Endothelial cell of umbilical vein (primary cell): ENCODE measurements at regions not wholly inside any gene's neighbourhood (a gene's known extent, or its start where the extent isn't known, plus 50 kb on each side); places are given as distances from the start of the nearest gene placed in this dataset.

ENCODE experiments used
- BruUV-seq: library from RNA; stranded (reverse); fragments of 400-500 nt; replicated peaks from 2 replicates; lab custom pipeline; 2021; lab: Mats Ljungman, UMichigan
- CTCF ChIA-PET: fragments of 300-600, 350-600 bp; sonication (Branson Sonifier 250); formaldehyde crosslinking; loops from one replicate; lab custom pipeline; 2021; ENCODE audit warnings: antibody characterized with exemption, inconsistent platforms; lab: Charles Lee
- POLR2A ChIA-PET: fragments of 300-600, 350-600 bp; sonication (Branson Sonifier 250); formaldehyde crosslinking; loops from one replicate; lab custom pipeline; 2021; ENCODE audit warnings: antibody characterized with exemption, inconsistent platforms; lab: Charles Lee
- DNase-seq: peaks from one replicate; pipeline ENCODE4 v3.0.0-alpha.2; 2011; ENCODE audit warnings: low read depth, low spot score
- FAIRE-seq: peaks from 2 replicates; lab custom pipeline; 2011; peaks lifted over from hg19 to GRCh38; lab: Jason Lieb, UNC
- H2AFZ ChIP-seq: 2 replicates; pipeline ENCODE4 v1.6.0; 2012; ENCODE audit warnings: low read depth, low read length, control low read depth, inconsistent platforms
- H3K27ac ChIP-seq: 2 replicates; pipeline ENCODE4 v1.5.1; 2011; ENCODE audit warnings: low read depth, mild to moderate bottlenecking, control low read depth, low read length, moderate library complexity; ENCODE audit not compliant: insufficient read depth
- H3K27me3 ChIP-seq, 2 experiments: 2 replicates each; pipeline versions ENCODE4 v1.6.0 to v1.6.1; 2011; ENCODE audit warnings: low read length in 2 of 2, mixed read lengths in 1 of 2; ENCODE audit not compliant: control insufficient read depth in 2 of 2, insufficient read depth in 2 of 2
- H3K36me3 ChIP-seq, 2 experiments: 2 replicates in 1 of 2; 3 replicates in 1 of 2; pipeline ENCODE4 v1.5.1; 2011; ENCODE audit warnings: low read length in 2 of 2, mild to moderate bottlenecking in 1 of 2, moderate library complexity in 1 of 2; ENCODE audit not compliant: control insufficient read depth in 2 of 2, insufficient read depth in 2 of 2; ENCODE audit errors: extremely low read depth in 1 of 2
- H3K4me1 ChIP-seq: 3 replicates; pipeline ENCODE4 v1.5.1; 2011; ENCODE audit warnings: mild to moderate bottlenecking, low read length; ENCODE audit not compliant: control insufficient read depth, insufficient read depth; ENCODE audit errors: extremely low read depth
- H3K4me2 ChIP-seq: 2 replicates; pipeline ENCODE4 v1.6.1; 2011; ENCODE audit warnings: low read length, control low read depth, mixed read lengths; ENCODE audit not compliant: insufficient read depth
- H3K4me3 ChIP-seq, 3 experiments: fragments of 200-600 bp in 1 of 3; sonication (generic), shearing (Covaris generic) in 1 of 3; replicated peaks in 1 of 3; 2 replicates each; pipeline ENCODE4 v1.5.1; 2011 to 2016; ENCODE audit warnings: control low read depth in 3 of 3, low read length in 3 of 3, mild to moderate bottlenecking in 2 of 3, inconsistent platforms in 1 of 3, low read depth in 1 of 3, moderate library complexity in 1 of 3; ENCODE audit not compliant: insufficient read depth in 1 of 3
- H3K79me2 ChIP-seq: 2 replicates; pipeline ENCODE4 v1.6.0; 2012; ENCODE audit warnings: low read length, inconsistent platforms; ENCODE audit not compliant: control insufficient read depth, insufficient read depth
- H3K9ac ChIP-seq: replicated peaks from 2 replicates; pipeline ENCODE3; 2011; ENCODE audit warnings: low read length, control low read depth; ENCODE audit not compliant: insufficient read depth; ENCODE audit errors: extremely low read depth
- H3K9me1 ChIP-seq: replicated peaks from 3 replicates; pipeline ENCODE4 v1.6.0; 2011; ENCODE audit warnings: mild to moderate bottlenecking, low read length; ENCODE audit not compliant: control insufficient read depth, insufficient read depth; ENCODE audit errors: extremely low read depth
- H3K9me3 ChIP-seq: replicated peaks from 2 replicates; pipeline ENCODE4 v1.5.1; 2012; ENCODE audit warnings: low read length, inconsistent platforms; ENCODE audit not compliant: control insufficient read depth, insufficient read depth
- H4K20me1 ChIP-seq: replicated peaks from 2 replicates; pipeline ENCODE3; 2011; ENCODE audit warnings: mild to moderate bottlenecking, low read length; ENCODE audit not compliant: control insufficient read depth, insufficient read depth; ENCODE audit errors: extremely low read depth
- CTCF ChIP-seq, 2 donors: IDR thresholded peaks; 1 replicate in 1 of 2; 2 replicates in 1 of 2; pipeline ENCODE4 v1.5.1; 2011; ENCODE audit warnings: low read length in 2 of 2, mild to moderate bottlenecking in 2 of 2, moderate library complexity in 2 of 2, control low read depth in 1 of 2, inconsistent platforms in 1 of 2, low read depth in 1 of 2; ENCODE audit not compliant: insufficient read depth in 1 of 2; ENCODE audit errors: extremely low read depth in 1 of 2
- EZH2 ChIP-seq: IDR thresholded peaks from 2 replicates; pipeline ENCODE4 v1.6.1; 2012; ENCODE audit warnings: borderline replicate concordance, low read depth, mild to moderate bottlenecking, moderate library complexity, low read length, inconsistent platforms; ENCODE audit not compliant: severe bottlenecking
- FOS ChIP-seq: IDR thresholded peaks from 2 replicates; pipeline ENCODE4 v1.6.1; 2011; ENCODE audit warnings: mild to moderate bottlenecking, low read length, moderate library complexity, borderline replicate concordance; ENCODE audit not compliant: insufficient read depth
- GATA2 ChIP-seq: IDR thresholded peaks from 2 replicates; pipeline ENCODE4 v1.7.0; 2011; ENCODE audit warnings: low read depth, mild to moderate bottlenecking, moderate library complexity, mixed read lengths, low read length; ENCODE audit not compliant: insufficient read length, insufficient read depth
- JUN ChIP-seq: IDR thresholded peaks from 2 replicates; pipeline ENCODE4 v1.6.1; 2011; ENCODE audit warnings: borderline replicate concordance, low read depth; ENCODE audit not compliant: insufficient read length, insufficient read depth
- MAX ChIP-seq: IDR thresholded peaks from 2 replicates; pipeline ENCODE4 v1.6.1; 2011; ENCODE audit not compliant: insufficient read depth, insufficient read length
- MYC ChIP-seq: IDR thresholded peaks from one replicate; pipeline ENCODE4 v1.6.1; 2011; ENCODE audit warnings: mild to moderate bottlenecking, low read depth, low read length
- POLR2A ChIP-seq: IDR thresholded peaks from 2 replicates; pipeline ENCODE4 v1.6.1; 2012; ENCODE audit warnings: low read depth, mild to moderate bottlenecking, control low read depth, low read length
- POLR2AphosphoS5 ChIP-seq: IDR thresholded peaks from 2 replicates; pipeline ENCODE4 v1.6.1; 2012; ENCODE audit warnings: low read depth, mild to moderate bottlenecking, control low read depth, low read length, moderate library complexity; ENCODE audit not compliant: insufficient read depth
- dilution Hi-C: fragments of 300-500 bp; cut with MboI; formaldehyde crosslinking; loops from one replicate; pipeline ENCODE4 v1.15.0; 2019; ENCODE audit warnings: low sequenced_read_pairs; ENCODE audit not compliant: extremely low pct_ligation_motif_present
- intact Hi-C: fragments of 100-400 bp; cut with micrococcal nuclease; formaldehyde crosslinking; loops from one replicate; pipeline ENCODE4 v1.10.0; 2022

GRCh38 chr19:30135797-30136196 is 193.8 kb downstream of the URI1 start:
- ChIA-PET POLR2A (no interaction called here), CTCF (no interaction called here)
- TF ChIP-seq CTCF (IDR thresholded peaks at IDR 0.05; ENCODE audit: extremely low read depth in 1 of 2, insufficient read depth in 1 of 2, low read depth in 1 of 2, low read length in 2 of 2) (no peak), EZH2 (no peak), FOS (no peak), POLR2AphosphoS5 (no peak), MAX (no peak), MYC (no peak), POLR2A (no peak), JUN (no peak), GATA2 (no peak)
- Histone ChIP-seq H3K9me1 (no peaks in the 10 kb centered on the region), H3K36me3 (no peaks in the 10 kb centered on the region), H3K9ac (no peak overlapping the region), H2AFZ (no peak overlapping the region), H3K4me3 (no peak overlapping the region), H3K4me1 (no peaks in the 10 kb centered on the region), H4K20me1 (no peaks in the 10 kb centered on the region), H3K4me2 (no peak overlapping the region), H3K27ac (no peak overlapping the region), H3K9me3 (peaks cover 2% of the 10 kb centered on the region), H3K27me3 (no peaks in the 10 kb centered on the region), H3K79me2 (no peaks in the 10 kb centered on the region)
- no TSS peak for BruUV-seq
- intact Hi-C loops = no loop called here
- FAIRE-seq = no peak
- DNase-seq = no peak
- dilution Hi-C loops = no loop called here
